ENCODE measurements at regions not wholly inside any gene's neighbourhood (a gene's known extent, or its start where the extent isn't known, plus 50 kb on each side); places are given as distances from the start of the nearest gene placed in this dataset.

- BruUV-seq (replicated peaks): no TSS peak
- Histone ChIP-seq H3K27me3 (ENCODE audit: control insufficient read depth in 1 of 2, insufficient read depth in 2 of 2, low read length in 2 of 2) (no peaks in the 10 kb centered on the region), H3K36me3 (replicated peaks in 1 of 2; ENCODE audit: control insufficient read depth in 1 of 2, insufficient read depth in 2 of 2, low read length in 2 of 2) (no peaks in the 10 kb centered on the region), H3K4me1 (ENCODE audit: insufficient read depth, low read length) (no peaks in the 10 kb centered on the region), H3K9ac (ENCODE audit: insufficient read depth, low read depth, low read length) (no peak overlapping the region), H3K4me3 (replicated peaks in 1 of 3; ENCODE audit: insufficient read depth in 1 of 3, low read depth in 2 of 3, low read length in 3 of 3) (no peak overlapping the region), H3K4me2 (ENCODE audit: low read depth, low read length) (no peak overlapping the region), H3K27ac (ENCODE audit: extremely low read length, insufficient read depth, low read length) (no peak overlapping the region), H2AFZ (ENCODE audit: low read length) (no peak overlapping the region), H3K9me3 (ENCODE audit: low read length) (no peaks in the 10 kb centered on the region), H3K79me2 (ENCODE audit: insufficient read depth, low read length) (no peaks in the 10 kb centered on the region), H4K20me1 (ENCODE audit: insufficient read depth, low read length) (no peaks in the 10 kb centered on the region)
- ChIA-PET CTCF (ENCODE audit: low intra/inter-chr PET ratio, low total read pairs) (no interaction called here), POLR2A (no interaction called here)
- intact Hi-C loops (cut with micrococcal nuclease; ENCODE audit: unreplicated experiment): no loop called here
- FAIRE-seq (no peak), ATAC-seq (no peak), DNase-seq (ENCODE audit: low spot score) (no peak)
- in situ Hi-C loops (cut with HindIII; ENCODE audit: extremely low pct_ligation_motif_present, low pct_unique_long_range_greater_than_20kb): no loop called here
- 0% methylated on average over 2 of the region's 2 CpGs for WGBS (ENCODE audit: low lambda C conversion rate)
- TF ChIP-seq ATRX (CRISPR knock-in tag; IDR thresholded peaks at IDR 0.05; ENCODE audit: borderline replicate concordance) (no peak), SIN3A (IDR thresholded peaks at IDR 0.05; ENCODE audit: borderline replicate concordance, low read depth, low read length) (no peak), ZNF589 (CRISPR knock-in tag; conservative IDR thresholded peaks at IDR 0.05) (no peak), FIP1L1 (IDR thresholded peaks at IDR 0.05; ENCODE audit: borderline replicate concordance, insufficient read depth, low read depth, low read length) (no peak), ZNF652 (CRISPR knock-in tag; IDR thresholded peaks at IDR 0.05; ENCODE audit: borderline replicate concordance, low read depth) (no peak)
Observed at GRCh38 chr5:125236007-125236406, 489.6 kb upstream of the ZNF608 start.

- intact Hi-C loops (cut with micrococcal nuclease; ENCODE audit: unreplicated experiment) (no loop called here), in situ Hi-C loops (cut with HindIII; ENCODE audit: extremely low pct_ligation_motif_present, low pct_unique_long_range_greater_than_20kb) (no loop called here)
- Histone ChIP-seq H4K20me1 (ENCODE audit: insufficient read depth, low read length) (no peaks in the 10 kb centered on the region), H3K9ac (ENCODE audit: insufficient read depth, low read depth, low read length) (no peak overlapping the region), H3K27me3 (ENCODE audit: control insufficient read depth in 1 of 2, insufficient read depth in 2 of 2, low read length in 2 of 2) (no peaks in the 10 kb centered on the region), H3K4me1 (ENCODE audit: insufficient read depth, low read length) (no peaks in the 10 kb centered on the region), H3K27ac (ENCODE audit: extremely low read length, insufficient read depth, low read length) (no peak overlapping the region), H3K79me2 (ENCODE audit: insufficient read depth, low read length) (no peaks in the 10 kb centered on the region), H3K4me2 (ENCODE audit: low read depth, low read length) (no peak overlapping the region), H2AFZ (ENCODE audit: low read length) (no peak overlapping the region), H3K4me3 (replicated peaks in 1 of 3; ENCODE audit: insufficient read depth in 1 of 3, low read depth in 2 of 3, low read length in 3 of 3) (no peak overlapping the region), H3K9me3 (ENCODE audit: low read length) (no peaks in the 10 kb centered on the region), H3K36me3 (replicated peaks in 1 of 2; ENCODE audit: control insufficient read depth in 1 of 2, insufficient read depth in 2 of 2, low read length in 2 of 2) (no peaks in the 10 kb centered on the region)
- POLR2A ChIA-PET: no interaction called here
- DNase-seq (ENCODE audit: low spot score) (no peak), ATAC-seq (no peak), FAIRE-seq (no peak)
- WGBS (ENCODE audit: low lambda C conversion rate): 33% methylated on average over 1 of the region's 1 CpG
- TF ChIP-seq ZNF660 (CRISPR knock-in tag; IDR thresholded peaks at IDR 0.05; ENCODE audit: borderline replicate concordance, low read depth) (no peak), KDM6A (CRISPR knock-in tag; IDR thresholded peaks at IDR 0.05; ENCODE audit: low read depth) (no peak), ZNF10 (CRISPR knock-in tag; IDR thresholded peaks at IDR 0.05; ENCODE audit: borderline replicate concordance, low read depth) (no peak), TEAD2 (CRISPR knock-in tag; IDR thresholded peaks at IDR 0.05) (no peak), ZNF367 (CRISPR knock-in tag; IDR thresholded peaks at IDR 0.05; ENCODE audit: borderline replicate concordance) (no peak), ZNF501 (CRISPR knock-in tag; IDR thresholded peaks at IDR 0.05) (no peak), ZNF761 (CRISPR knock-in tag; conservative IDR thresholded peaks at IDR 0.05) (no peak)
- no TSS peak for BruUV-seq (replicated peaks)
- CTCF ChIA-PET (ENCODE audit: low intra/inter-chr PET ratio, low total read pairs): no interaction called here
Observed at GRCh38 chr5:125236981-125237380, 490.5 kb upstream of the ZNF608 start.

Measured in HepG2 (cell line).